Erythroblast (primary cell): ENCODE measurements at regions not wholly inside any gene's neighbourhood (a gene's known extent, or its start where the extent isn't known, plus 50 kb on each side); places are given as distances from the start of the nearest gene placed in this dataset.

Experiments used
- GATA1 ChIP-seq: IDR thresholded peaks from 2 replicates; pipeline ENCODE4 v1.6.1; 2011; ENCODE audit warnings: low read depth, mild to moderate bottlenecking, control low read depth, low read length, moderate library complexity
- POLR2A ChIP-seq: IDR thresholded peaks from 2 replicates; pipeline ENCODE4 v1.6.1; 2011; ENCODE audit warnings: mild to moderate bottlenecking, low read length

- TF ChIP-seq POLR2A (no peak), GATA1 (no peak)
Observed at GRCh38 chr3:160052385-160053047, 63.9 kb downstream of the IL12A start.
